DND-41 (cell line): ENCODE measurements at regions not wholly inside any gene's neighbourhood (a gene's known extent, or its start where the extent isn't known, plus 50 kb on each side); places are given as distances from the start of the nearest gene placed in this dataset.

ENCODE experiments used
- CTCF ChIP-seq: IDR thresholded peaks from 2 replicates; pipeline ENCODE4 v1.5.1; 2012; ENCODE audit warnings: borderline replicate concordance, low read length, moderate library complexity, mild to moderate bottlenecking; ENCODE audit not compliant: poor library complexity, severe bottlenecking; ENCODE audit errors: extremely low read depth
- EZH2 ChIP-seq: IDR thresholded peaks from 3 replicates; pipeline ENCODE4 v1.6.1; 2012; ENCODE audit warnings: borderline replicate concordance, low read depth, mild to moderate bottlenecking, moderate library complexity, low read length, inconsistent platforms; ENCODE audit not compliant: severe bottlenecking

DNA sequence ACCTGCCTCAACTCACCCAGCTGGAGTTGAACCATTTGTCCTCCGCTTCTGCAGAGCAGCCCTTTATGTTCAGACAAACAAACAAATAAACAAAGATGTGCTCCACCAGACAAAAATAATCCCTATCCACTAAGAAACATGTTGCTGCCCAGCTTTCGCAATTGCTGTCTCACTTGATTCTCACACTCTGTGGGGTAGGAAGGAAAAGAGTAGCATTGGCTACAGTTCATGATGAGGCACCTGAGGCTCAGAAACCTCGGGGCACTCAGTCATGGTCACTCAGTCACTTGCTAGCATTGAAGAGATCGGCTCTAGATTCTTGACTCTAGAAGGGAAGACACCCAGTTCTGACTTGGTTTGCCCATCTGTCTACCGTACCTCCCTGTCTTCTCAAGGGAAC is 88.0 kb upstream of the ZMIZ1 start:
- TF ChIP-seq CTCF (no peak), EZH2 (no peak)
